Calu3 (cell line): ENCODE measurements at regions not wholly inside any gene's neighbourhood (a gene's known extent, or its start where the extent isn't known, plus 50 kb on each side); places are given as distances from the start of the nearest gene placed in this dataset.

Experiments
- BruUV-seq: library from RNA; stranded (reverse); fragments of 400-500 nt; replicated peaks from 2 replicates; lab custom pipeline; 2021; lab: Mats Ljungman, UMichigan
- CTCF ChIA-PET: fragments of 300-600 bp; sonication (Branson Sonifier 250); formaldehyde crosslinking; loops from one replicate; lab custom pipeline; 2022; ENCODE audit warnings: antibody characterized with exemption; lab: Charles Lee
- DNase-seq: peaks from one replicate; pipeline ENCODE4 v3.0.0; 2022
- H3K27ac Mint-ChIP-seq: one replicate; pipeline ENCODE4 v1.8.0; 2022; ENCODE audit warnings: mixed read lengths; ENCODE audit not compliant: unreplicated experiment
- H3K27me3 Mint-ChIP-seq: one replicate; pipeline ENCODE4 v1.8.0; 2022; ENCODE audit warnings: mixed read lengths; ENCODE audit not compliant: unreplicated experiment
- H3K36me3 Mint-ChIP-seq: one replicate; pipeline ENCODE4 v1.8.0; 2022; ENCODE audit warnings: mild to moderate bottlenecking, moderate library complexity, mixed read lengths; ENCODE audit not compliant: insufficient read depth, unreplicated experiment
- H3K4me1 Mint-ChIP-seq: one replicate; pipeline ENCODE4 v1.8.0; 2022; ENCODE audit warnings: mild to moderate bottlenecking, low read depth, mixed read lengths; ENCODE audit not compliant: unreplicated experiment
- H3K4me3 Mint-ChIP-seq: one replicate; pipeline ENCODE4 v1.8.0; 2022; ENCODE audit warnings: mild to moderate bottlenecking, low read depth, moderate library complexity, mixed read lengths; ENCODE audit not compliant: unreplicated experiment
- H3K9me3 Mint-ChIP-seq: one replicate; pipeline ENCODE4 v1.8.0; 2022; ENCODE audit warnings: low read depth, mixed read lengths; ENCODE audit not compliant: unreplicated experiment
- intact Hi-C: fragments of 100-400 bp; cut with micrococcal nuclease; formaldehyde crosslinking; loops from one replicate; pipeline ENCODE4 v1.10.0; 2022; ENCODE audit not compliant: unreplicated experiment
- TF ChIP-seq, protein P1 (sequence below): fragments of 200-600 bp; IDR thresholded peaks from one replicate; pipeline ENCODE4 v1.8.0; 2022; ENCODE audit warnings: antibody characterized with exemption; ENCODE audit not compliant: unreplicated experiment

DNA sequence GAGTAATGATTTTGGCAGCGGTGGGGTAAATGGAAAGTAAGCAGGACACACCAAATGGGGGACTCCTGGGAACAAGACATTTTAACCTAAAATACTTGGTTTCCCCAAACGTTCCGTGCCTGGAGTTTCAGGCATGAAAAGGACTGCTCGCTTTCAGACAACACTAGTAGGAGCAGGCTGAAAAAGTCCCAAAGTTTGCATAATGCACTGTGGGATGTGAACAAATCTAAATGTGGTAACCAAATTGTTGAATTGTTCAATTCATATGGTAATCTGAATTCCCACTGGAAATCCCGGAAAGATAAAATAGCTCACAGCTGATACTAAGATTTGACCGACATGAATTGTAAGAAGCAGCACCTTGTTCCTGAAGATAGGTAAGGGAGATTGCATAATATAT lies 467.2 kb upstream of the ARGLU1 start:
- H3K4me1 Mint-ChIP-seq: no peaks in the 10 kb centered on the region
- TF ChIP-seq, protein P1, sequence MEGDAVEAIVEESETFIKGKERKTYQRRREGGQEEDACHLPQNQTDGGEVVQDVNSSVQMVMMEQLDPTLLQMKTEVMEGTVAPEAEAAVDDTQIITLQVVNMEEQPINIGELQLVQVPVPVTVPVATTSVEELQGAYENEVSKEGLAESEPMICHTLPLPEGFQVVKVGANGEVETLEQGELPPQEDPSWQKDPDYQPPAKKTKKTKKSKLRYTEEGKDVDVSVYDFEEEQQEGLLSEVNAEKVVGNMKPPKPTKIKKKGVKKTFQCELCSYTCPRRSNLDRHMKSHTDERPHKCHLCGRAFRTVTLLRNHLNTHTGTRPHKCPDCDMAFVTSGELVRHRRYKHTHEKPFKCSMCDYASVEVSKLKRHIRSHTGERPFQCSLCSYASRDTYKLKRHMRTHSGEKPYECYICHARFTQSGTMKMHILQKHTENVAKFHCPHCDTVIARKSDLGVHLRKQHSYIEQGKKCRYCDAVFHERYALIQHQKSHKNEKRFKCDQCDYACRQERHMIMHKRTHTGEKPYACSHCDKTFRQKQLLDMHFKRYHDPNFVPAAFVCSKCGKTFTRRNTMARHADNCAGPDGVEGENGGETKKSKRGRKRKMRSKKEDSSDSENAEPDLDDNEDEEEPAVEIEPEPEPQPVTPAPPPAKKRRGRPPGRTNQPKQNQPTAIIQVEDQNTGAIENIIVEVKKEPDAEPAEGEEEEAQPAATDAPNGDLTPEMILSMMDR: no peak
- H3K27ac Mint-ChIP-seq: no peak overlapping the region
- CTCF ChIA-PET: no interaction called here
- intact Hi-C loops: no loop called here
- no TSS peak for BruUV-seq
- H3K36me3 Mint-ChIP-seq: no peaks in the 10 kb centered on the region
- H3K4me3 Mint-ChIP-seq: no peak overlapping the region
- H3K27me3 Mint-ChIP-seq: no peaks in the 10 kb centered on the region
- no peak for DNase-seq
- H3K9me3 Mint-ChIP-seq: peaks cover 3% of the 10 kb centered on the region

DNA sequence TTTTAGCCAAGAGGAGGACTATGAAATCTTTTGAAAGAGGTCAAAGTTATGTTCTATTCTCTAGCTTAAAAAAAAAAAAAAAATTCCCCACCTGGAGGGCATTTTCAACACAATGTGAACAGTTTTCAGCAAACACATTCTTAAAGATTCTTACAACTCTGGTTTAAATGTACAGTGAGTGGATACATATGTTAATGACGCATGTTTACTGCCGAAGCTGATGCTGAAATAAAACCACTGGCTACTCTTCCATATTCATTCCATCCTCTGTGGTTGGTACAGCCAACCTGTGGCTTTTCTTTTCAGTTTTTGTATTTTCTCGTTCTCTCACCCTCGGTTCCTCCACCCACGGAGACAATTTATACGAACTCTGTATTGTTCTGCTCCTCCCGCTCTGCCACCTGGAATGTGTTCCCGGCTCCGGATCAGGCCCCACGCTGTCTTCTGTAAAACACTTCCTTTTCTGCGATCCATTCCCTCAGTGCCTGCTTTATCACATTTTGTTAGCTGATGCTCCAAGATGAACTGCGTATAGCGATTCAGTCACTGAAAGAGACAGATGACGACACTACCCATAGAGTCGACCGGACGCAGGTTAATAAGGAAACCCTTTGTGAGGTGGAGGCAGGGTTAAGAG lies 466.4 kb upstream of the ARGLU1 start:
- Mint-ChIP-seq H3K27ac (no peak overlapping the region), H3K27me3 (no peaks in the 10 kb centered on the region), H3K9me3 (peaks cover 3% of the 10 kb centered on the region), H3K4me3 (no peak overlapping the region), H3K36me3 (no peaks in the 10 kb centered on the region), H3K4me1 (no peaks in the 10 kb centered on the region)
- TF ChIP-seq, protein P1: no peak
- BruUV-seq: no TSS peak
- intact Hi-C loops: no loop called here
- CTCF ChIA-PET: no interaction called here
- no peak for DNase-seq

DNA sequence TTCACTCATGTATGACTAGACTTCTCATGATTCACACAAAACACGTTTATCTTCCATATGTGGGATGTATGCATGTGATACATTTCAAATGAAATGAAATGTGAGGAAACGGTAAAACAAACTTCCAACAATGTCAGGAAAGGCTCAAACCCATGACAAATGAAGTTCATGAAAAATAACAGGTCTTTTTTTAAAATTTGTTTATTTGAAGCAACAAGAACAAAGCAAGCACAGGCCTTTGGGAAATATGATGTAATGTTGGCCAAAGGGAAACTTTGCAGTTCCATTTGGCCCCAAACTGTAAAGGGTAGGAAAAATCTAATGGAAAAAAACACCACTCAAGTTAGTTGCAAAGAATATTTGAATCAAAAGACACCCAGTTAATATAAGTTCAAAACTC lies 463.8 kb upstream of the ARGLU1 start:
- H3K4me3 Mint-ChIP-seq: no peak overlapping the region
- TF ChIP-seq, protein P1: no peak
- no peaks in the 10 kb centered on the region for H3K4me1 Mint-ChIP-seq
- CTCF ChIA-PET: no interaction called here
- intact Hi-C loops: no loop called here
- H3K27ac Mint-ChIP-seq: no peak overlapping the region
- DNase-seq: no peak
- H3K9me3 Mint-ChIP-seq: peaks cover 3% of the 10 kb centered on the region
- no peaks in the 10 kb centered on the region for H3K36me3 Mint-ChIP-seq
- BruUV-seq: no TSS peak
- no peaks in the 10 kb centered on the region for H3K27me3 Mint-ChIP-seq

DNA sequence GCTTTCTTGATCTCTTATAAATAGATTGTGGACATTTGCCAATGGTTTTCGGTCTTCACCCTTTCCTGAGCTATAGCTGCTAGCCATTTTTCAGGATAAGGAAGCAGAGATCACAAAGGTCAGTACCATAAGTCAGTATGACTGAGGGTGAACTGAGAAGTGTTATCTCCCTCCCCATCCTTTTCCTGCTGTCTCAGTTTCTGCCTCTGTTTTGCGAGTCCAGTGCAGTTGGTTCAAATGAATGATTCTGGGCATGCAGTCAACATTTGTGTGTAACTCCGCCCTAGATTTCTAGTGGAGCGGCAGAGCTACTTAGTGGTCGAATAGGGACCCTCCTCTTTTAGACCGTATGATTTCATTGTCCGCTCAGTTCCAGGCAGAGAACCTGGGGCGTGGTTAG lies 460.8 kb upstream of the ARGLU1 start:
- intact Hi-C loops: no loop called here
- CTCF ChIA-PET: no interaction called here
- Mint-ChIP-seq H3K9me3 (peaks cover 2% of the 10 kb centered on the region), H3K27me3 (no peaks in the 10 kb centered on the region), H3K36me3 (no peaks in the 10 kb centered on the region), H3K4me1 (no peaks in the 10 kb centered on the region), H3K27ac (no peak overlapping the region), H3K4me3 (no peak overlapping the region)
- TF ChIP-seq, protein P1: no peak
- DNase-seq: no peak
- no TSS peak for BruUV-seq
